GM19372 (cell line): ENCODE measurements at regions not wholly inside any gene's neighbourhood (a gene's known extent, or its start where the extent isn't known, plus 50 kb on each side); places are given as distances from the start of the nearest gene placed in this dataset.

Source experiments
- ATAC-seq: cut with Tn5 transposase; IDR thresholded peaks from one replicate; pipeline ENCODE4 v1.9.1; 2021; ENCODE audit warnings: mild to moderate bottlenecking, low read depth, moderate library complexity; ENCODE audit not compliant: unreplicated experiment

DNA sequence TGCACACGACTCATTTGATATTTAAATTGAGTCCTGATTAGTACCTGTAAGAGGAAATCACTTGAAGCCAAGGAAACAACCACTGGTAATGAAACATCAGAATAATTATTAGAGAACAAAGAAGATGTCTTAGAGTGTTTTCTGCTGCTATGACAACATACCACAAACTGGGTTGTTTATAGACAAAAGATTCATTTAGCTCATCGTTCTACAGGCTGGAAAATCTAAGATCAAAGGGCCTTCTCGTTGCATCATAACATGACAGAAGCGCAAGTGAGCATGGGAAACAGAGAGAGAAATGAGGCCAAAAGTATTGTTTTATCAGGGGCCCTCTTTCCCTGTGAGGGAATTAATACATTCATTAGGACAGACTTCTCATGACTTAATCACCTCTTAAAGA is 1024.0 kb upstream of the PCDH9 start:
- ATAC-seq = no peak

DNA sequence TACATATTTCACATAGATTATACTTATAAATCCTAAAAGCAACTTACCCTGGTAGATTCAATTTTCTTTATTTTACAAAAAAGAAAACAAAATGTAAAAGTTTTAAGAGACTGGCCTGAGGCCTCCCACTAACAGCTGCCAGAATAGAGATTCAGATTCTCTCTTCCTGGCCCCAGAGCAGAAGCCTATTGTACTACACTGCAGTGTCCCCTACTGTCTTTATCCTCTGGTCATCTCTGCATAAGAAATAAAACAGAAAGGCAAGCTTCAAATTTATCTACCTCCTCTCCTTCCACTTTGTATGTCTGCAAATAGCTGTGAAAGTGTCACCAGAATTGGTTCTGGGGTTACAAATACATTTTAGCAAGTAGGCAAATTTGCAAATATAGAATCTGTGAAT is 1004.1 kb upstream of the PCDH9 start:
- no peak for ATAC-seq

DNA sequence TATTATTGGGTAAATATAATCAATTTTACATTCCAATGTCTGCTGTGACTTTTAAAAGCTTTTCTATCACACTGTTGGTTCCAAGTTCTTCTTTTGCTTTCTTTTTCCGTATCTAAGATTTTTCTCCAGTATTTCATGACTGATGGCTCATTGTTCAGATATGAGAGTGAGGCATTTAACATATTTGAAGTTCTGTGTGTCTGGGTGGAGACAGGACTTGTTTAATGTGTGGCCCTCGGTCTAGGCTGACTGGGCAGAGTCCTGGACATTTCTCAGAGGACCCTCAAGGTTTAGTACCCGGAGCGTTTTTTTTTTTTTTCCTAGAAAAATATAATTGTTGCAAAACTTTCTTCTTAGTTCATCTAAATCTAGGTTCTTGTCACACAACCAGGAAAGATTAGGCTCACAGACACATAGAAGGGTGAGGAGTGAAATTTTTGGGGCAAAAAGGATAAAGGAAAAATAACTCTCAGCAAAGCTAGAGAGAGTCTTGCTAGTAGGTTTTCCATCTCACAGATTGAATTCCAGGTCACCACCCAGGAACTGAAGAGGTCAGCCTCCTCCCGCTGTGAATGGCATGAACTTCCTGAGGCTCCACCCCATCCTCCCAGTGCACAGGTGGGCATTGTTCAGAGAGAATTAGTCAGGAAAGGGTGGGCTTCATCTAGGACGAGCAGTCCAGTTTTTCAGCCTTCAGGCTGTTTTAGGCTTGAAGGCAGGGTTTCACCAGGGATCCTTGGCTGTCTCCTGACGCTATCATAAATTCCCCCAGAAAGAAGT is 1002.4 kb upstream of the PCDH9 start:
- no peak for ATAC-seq

DNA sequence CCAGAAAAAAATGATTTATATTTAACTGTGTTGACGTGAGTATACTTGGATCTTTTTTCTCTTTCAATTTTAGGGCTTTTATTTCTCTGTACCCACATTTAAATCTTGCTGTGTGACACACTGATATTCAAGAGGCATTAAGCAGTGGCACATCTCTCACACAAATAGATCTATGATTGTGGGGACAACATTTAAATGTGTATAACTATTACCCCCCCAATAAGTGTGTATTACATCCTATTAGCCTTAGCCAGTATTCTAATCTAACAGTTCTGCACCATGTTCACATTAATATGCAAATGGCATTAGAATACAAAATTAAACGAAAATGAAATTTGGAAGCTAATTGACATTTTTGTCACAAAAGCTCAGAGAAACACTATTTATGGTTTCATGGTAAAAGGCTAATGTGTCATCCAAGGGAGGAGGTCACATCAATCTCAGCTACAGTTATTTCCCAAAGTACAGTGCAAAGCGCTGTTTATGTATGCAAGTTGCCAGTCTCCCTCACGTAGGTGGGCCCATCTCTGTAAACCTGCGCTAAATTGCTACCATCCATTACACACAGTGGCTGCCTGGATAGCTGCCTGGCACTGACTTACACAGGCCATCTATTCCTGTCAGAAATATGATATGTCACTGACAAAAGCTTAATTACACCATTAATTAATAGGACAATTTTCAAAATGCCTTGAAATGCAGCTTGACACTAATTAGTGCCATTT is 984.7 kb upstream of the PCDH9 start:
- ATAC-seq = no peak

DNA sequence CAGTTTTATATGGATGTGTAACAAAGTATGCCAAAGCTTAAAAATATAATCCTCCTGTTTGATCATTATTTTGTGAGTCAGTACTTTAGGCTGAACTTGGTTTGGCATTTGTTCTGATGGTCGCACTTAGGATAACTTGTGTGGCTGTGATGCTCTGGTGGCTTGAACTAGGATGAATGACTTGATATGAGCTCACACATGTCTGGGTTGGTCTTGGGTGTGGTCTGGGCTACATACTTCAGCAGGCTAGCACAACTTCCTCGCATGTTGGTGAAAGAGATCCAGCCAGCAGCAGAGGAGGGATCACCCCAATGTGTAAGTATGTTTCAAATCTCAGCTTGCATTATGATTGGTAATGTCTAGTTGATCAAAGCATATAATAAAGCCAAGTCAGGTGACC is 969.1 kb upstream of the PCDH9 start:
- no peak for ATAC-seq

DNA sequence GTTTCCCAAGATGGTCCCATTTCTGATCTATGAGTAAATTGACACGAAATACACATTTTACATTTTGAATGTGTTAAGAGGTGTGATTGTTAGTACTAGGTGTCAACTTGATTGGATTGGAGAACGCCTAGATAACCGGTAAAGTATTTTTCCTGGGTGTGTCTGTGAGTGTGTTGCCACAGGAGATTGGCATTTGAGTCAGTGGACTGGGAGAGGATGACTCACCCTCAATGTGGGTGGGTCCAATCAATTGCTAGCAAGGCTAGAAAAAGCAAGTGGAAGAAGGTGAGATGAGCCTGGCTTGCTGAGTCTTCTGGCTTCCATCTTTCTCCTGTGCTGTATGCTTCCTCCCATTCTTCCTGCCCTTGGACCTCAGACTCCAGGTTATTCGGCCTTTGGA is 960.7 kb upstream of the PCDH9 start:
- no peak for ATAC-seq

DNA sequence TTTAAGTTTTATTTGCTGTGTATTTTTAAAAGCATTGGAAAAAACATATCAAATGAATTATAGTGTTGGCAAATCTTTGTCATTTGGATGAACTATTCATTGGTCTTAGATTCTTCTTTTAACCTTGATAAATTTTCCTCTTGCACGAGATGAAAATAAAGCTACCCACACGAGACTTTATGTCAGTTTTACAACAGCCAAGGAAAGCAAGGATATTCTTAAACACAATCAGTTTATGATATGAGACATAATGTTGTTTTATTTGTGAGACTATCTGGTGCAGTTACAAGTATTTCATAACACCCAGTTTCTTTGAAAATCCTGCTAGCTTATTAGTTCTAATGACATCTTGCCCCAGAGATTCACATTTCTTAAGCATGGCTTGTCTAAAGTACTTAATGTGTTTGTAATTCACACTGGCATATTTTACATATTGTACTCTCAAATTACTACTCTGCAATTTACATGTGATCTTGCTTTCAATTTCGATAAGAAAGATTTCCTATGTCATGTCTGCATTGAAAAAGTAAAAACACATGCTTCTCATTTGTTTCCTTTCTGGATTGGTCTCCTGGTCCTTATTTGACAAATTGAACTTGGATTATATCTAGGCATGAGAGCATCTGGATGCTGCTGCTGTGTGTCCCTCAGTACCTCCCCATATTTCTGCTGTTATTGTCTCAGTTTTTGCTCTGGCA is 955.5 kb upstream of the PCDH9 start:
- ATAC-seq = no peak

DNA sequence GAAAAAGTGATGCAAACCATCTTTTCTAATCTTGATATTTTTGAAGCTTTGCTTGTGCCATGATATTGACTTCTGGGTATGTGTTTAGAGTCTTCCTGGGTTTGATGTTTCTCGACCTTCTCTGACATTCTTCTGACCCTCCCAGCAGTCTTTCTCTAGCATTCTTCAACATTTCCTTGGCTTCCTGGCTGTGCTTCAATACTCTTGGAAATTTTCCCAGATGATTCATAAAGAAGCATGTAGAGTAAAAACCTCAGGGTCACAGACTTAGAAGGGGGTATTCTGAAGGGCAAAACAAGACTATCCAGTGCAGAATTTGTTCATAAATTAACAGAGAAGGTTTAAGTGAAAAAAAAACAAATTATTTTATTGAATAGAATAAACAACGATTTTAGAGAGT is 946.3 kb upstream of the PCDH9 start:
- ATAC-seq = no peak

DNA sequence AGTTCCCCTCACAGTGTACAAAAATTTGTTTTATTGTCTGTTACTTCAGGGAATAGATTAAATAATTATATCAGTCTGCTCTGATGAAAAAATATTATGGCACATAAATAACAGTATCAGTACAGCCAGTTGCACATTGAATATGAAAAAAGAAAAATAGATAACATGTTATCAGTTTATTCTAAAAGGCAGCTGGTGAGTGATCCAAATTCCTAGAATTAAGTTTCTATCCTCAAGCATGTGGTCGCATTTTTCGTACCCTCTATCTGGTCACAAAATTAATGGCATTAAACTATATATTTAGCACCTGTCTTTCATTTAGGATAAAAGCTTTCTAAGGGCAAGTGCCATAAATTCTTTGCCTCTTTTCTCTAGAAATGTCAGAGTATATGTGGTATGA is 944.8 kb upstream of the PCDH9 start:
- no peak for ATAC-seq

DNA sequence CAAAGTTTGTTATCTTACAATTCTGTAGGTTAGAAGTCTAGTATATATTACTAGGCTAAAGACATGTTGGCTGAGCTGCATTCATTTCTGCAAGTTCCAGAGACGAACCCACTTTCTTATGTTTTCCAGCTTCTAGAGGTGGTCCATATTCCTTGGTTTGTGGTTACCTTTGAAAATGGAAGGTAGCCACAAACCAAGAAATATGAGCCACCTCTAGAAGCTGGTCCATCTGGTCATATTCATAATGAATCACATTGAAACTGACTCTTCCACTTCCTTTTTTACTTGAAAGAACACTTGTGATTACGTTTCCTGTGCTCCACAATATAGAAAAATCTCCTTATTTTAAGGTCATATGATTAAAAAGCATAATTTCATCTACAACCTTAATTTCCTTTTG is 943.0 kb upstream of the PCDH9 start:
- no peak for ATAC-seq

DNA sequence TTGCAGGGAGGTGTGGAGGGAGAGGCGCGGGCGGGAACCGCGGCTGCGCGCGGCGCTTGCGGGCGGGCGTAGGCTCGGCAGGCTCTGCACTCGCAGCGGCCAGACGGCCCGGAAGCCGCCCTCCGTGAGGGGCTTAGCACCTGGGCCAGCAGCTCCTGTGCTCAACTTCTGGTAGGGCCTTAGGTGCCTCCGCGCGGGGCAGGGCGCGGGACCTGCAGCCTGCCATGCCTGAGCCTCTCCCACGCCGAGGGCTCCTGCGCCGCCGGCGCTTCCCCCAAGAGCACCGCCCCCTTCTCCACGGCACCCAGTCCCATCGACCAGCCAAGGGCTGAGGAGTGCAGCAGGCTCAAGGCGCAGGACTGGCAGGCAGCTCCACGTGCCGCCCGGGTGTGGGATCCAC is 940.8 kb upstream of the PCDH9 start:
- no peak for ATAC-seq

DNA sequence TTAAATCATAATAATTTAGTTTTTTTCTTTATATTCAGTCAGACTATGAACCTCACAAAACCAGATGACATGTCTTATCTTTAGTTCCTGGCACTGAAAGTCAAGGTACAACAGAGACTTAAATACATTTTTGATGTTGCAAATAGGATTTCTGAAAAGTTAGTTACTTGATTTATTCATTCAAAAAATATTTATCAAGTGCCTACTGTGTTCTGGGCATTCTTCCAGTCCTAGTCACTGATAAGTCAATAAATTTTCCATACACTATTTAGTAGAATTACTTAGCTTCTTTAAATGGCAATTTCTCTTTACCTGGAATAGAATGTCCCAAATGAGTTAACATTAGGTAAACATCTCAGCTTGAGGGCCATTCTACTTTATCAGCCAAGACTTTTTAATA is 938.3 kb upstream of the PCDH9 start:
- ATAC-seq = no peak

DNA sequence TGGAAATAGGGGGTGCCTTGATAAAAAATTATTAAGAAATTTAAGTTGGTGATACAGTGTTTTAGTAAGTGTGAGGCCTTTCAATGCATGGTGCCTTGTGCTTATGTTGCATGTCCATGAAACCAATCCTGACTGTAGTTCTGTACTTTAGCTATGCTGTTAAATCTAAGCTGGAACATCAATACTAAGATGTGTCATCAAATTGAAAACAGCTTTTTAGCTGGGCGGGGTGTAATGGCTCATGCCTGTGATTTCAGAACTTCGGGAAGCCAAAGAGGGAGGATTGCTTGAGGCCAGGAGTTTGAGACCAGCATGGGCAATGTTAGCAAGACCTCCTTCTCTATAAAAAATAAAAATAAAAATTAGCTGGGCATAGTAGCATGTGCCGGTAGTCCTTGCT is 930.3 kb upstream of the PCDH9 start:
- ATAC-seq = no peak

DNA sequence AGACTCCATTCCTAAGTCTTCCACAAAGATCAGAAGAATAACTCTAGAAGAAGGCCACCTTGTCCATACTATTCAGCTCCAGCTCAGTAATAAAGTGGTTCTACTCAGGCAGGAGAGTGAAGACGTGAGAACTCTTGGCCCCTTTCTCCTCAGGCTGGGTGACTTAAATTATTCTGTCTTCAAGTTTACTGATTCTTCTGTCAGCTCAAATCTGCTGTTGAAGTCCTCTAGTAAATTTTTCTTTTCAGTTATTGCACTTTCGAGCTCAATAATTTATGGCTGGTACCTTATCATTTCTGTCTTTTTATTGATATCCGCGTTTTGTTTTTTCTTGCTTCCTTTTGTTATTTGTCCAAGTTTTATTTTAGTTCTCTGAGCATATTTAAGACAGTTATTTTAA is 922.3 kb upstream of the PCDH9 start:
- no peak for ATAC-seq

DNA sequence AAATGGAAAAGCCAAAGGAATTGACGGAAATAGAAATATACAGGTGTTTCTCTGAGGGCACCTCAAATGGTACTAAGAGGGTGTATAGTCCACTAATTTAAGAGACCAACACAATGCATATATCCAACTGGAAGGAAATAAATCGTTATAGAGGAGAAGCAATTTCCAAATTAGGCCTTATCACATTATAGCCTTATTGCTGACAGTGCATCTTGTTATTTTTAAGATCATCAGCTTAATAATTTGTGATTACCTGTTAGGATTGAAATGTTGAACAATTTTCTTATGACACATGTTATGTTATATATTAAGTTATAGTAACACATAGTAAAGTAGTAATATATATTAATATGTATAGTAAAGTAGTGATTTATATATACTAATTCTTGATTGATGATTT is 915.7 kb upstream of the PCDH9 start:
- no peak for ATAC-seq

DNA sequence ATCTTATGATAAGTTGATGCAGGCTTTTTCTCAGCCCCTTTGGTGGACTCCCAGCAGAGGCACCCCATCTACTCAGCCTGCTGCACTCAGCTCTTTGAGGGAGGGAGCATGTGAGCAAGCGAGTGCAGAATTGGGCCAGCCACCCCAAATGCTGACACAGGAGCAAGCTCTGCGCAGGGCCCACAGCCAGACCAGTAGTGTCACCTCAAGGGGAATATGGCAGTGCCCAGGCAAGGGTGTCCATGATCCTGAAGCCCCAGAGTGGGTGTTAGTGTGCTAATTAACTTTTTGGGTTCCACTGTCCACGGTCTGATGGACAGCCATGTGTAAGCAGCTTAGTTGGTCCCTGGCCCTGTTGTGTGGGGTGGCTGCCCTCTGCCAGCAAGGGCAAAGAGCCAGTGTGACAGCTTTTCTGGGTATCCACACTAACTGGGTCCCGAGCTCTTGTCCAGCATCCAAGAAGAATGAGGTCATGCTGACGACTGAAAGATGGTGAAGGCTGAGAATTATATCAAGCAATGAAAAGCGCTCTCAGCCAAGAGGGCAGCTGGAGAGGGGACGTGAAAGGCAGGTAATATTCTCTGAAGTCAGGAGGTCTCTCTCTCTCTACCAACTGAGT is 898.3 kb upstream of the PCDH9 start:
- ATAC-seq = no peak

DNA sequence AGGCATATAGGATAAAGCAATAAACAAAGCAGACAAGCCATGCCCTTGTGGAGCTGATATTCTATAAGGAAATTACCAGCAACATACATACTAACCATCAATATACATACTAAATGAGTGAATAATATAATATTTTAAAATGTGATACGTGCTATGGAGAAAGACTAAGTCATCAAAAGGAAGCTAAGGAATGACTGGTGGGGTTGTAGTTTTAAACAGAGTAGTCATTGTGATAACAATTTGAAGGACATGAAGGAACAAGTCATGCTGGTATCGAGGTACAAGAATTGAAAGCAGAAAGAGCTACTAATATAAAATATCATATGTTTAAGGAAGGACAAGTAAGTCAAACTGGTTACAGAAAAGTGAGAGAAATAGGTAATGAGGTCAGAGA is 894.9 kb upstream of the PCDH9 start:
- ATAC-seq = no peak

DNA sequence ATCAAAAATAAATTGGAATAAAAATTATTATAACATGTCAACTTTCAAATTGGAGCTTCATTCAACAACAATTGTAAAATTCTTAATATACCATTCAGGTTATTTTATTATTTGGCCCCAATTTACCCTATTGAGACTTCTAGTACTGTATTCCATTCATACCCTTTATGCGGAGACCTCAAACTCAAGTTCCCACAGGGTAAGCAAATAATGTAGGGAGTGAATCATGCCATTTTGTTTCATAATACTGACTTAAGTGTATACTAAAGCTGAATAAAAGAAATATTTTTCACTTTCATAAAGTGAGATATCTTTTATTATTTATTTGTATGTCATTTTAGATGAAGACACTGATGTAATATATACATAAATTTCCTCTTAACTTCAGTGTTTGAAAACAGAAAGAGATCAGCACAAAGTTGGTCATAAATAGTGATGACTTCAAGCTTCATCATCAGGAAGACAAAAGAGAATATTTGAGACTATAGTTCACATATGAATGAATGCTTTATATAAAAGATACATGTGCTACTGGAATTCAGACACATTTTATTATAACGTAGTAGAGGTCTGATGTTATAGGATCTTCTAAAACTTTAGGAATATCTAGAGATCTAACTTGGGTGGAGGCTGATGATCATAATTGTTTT is 894.4 kb upstream of the PCDH9 start:
- ATAC-seq = no peak

DNA sequence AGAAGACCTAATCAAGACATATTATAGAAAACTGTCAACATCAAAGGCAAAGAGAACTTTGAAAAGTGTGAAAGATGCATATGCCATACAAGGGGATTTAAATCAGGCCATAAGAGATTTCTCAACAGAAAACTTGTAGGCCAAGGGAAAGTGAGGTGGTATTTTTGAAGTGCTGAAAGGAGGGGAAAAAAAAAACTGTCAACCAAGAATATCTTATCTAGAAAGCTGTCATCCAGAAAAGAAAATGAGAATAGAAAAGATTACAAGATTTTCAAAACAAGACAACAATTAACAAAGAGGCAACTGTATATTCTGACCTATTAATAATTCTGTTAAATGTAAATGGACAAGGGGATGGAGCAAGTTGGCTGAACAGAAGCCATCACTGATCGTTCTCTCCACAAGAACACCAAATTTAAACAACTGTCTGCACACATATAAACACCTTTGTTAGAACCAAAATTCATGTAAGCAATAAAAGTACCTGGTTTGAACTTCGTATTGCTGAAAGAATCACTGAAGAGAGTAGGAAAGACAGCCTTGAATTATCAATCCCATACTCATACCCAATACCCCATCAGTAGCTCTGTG is 880.1 kb upstream of the PCDH9 start:
- no peak for ATAC-seq

DNA sequence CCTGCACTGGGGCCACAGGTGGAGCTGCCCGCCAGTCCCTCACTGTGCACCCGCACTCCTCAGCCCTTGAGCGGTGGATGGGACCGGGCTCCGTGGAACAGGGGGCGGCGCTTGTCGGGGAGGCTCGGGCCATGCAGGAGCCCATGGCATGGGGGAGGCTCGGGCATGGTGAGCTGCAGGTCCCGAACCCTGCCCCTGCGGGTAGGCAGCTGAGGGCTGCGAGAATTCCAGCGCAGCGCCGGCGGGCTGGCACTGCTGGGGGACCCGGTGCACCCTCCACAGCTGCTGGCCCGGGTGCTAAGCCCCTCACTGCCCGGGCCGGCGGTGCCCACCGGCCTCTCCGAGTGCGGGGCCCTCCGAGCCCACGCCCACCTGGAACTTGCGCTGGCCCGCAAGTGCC is 877.5 kb upstream of the PCDH9 start:
- no peak for ATAC-seq
